ENCODE measurements at regions not wholly inside any gene's neighbourhood (a gene's known extent, or its start where the extent isn't known, plus 50 kb on each side); places are given as distances from the start of the nearest gene placed in this dataset.

GRCh38 chr4:169907705-169908104, 118.5 kb downstream of the MFAP3L start:
- no peak for TF ChIP-seq EZH2 (IDR thresholded peaks at IDR 0.05; ENCODE audit: low read length)
- TF ChIP-seq, protein P1, sequence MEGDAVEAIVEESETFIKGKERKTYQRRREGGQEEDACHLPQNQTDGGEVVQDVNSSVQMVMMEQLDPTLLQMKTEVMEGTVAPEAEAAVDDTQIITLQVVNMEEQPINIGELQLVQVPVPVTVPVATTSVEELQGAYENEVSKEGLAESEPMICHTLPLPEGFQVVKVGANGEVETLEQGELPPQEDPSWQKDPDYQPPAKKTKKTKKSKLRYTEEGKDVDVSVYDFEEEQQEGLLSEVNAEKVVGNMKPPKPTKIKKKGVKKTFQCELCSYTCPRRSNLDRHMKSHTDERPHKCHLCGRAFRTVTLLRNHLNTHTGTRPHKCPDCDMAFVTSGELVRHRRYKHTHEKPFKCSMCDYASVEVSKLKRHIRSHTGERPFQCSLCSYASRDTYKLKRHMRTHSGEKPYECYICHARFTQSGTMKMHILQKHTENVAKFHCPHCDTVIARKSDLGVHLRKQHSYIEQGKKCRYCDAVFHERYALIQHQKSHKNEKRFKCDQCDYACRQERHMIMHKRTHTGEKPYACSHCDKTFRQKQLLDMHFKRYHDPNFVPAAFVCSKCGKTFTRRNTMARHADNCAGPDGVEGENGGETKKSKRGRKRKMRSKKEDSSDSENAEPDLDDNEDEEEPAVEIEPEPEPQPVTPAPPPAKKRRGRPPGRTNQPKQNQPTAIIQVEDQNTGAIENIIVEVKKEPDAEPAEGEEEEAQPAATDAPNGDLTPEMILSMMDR (optimal IDR thresholded peaks at IDR 0.05 in 1 of 3, IDR thresholded peaks at IDR 0.05 in 1 of 3, conservative IDR thresholded peaks at IDR 0.05 in 1 of 3; ENCODE audit: extremely low read depth in 1 of 3, insufficient read depth in 2 of 3, low read length in 3 of 3) = no peak

Data from keratinocyte (primary cell).